IMR-90 (cell line): ENCODE measurements at regions not wholly inside any gene's neighbourhood (a gene's known extent, or its start where the extent isn't known, plus 50 kb on each side); places are given as distances from the start of the nearest gene placed in this dataset.

Experiments
- ATAC-seq: fragments of 200-7000 bp; cut with Tn5 transposase; 2 replicates; pipeline ENCODE4 v1.9.1; 2020; ENCODE audit warnings: low read depth, mild to moderate bottlenecking, moderate library complexity
- BruUV-seq: library from RNA; stranded (reverse); fragments of 400-500 nt; replicated peaks from 2 replicates; lab custom pipeline; 2021; lab: Mats Ljungman, UMichigan
- CTCF ChIA-PET: fragments of 300-600 bp; formaldehyde crosslinking; extraction: SDS; loops from one replicate; lab custom pipeline; 2021; ENCODE audit warnings: antibody characterized with exemption; lab: Yijun Ruan, JAX
- POLR2A ChIA-PET: fragments of 300-600 bp; sonication (Branson Sonifier 250); formaldehyde crosslinking; loops from one replicate; lab custom pipeline; 2022; ENCODE audit warnings: antibody characterized with exemption; ENCODE audit not compliant: unreplicated experiment; lab: Charles Lee
- DNase-seq: peaks from one replicate; pipeline ENCODE4 v3.0.0; 2013
- H2AFZ ChIP-seq: replicated peaks from 2 replicates; pipeline ENCODE3; 2013; ENCODE audit warnings: low read length, mild to moderate bottlenecking; ENCODE audit not compliant: poor library complexity
- H2AK5ac ChIP-seq: 2 replicates; pipeline ENCODE4 v1.6.1; 2013; ENCODE audit warnings: low read depth, low read length, inconsistent platforms
- H2AK9ac ChIP-seq: replicated peaks from 2 replicates; pipeline ENCODE3; 2013; ENCODE audit warnings: mild to moderate bottlenecking, low read depth, low read length, moderate library complexity; ENCODE audit not compliant: poor library complexity
- H2BK120ac ChIP-seq: 2 replicates; pipeline ENCODE4 v1.6.1; 2013; ENCODE audit warnings: low read depth, low read length, inconsistent platforms
- H2BK15ac ChIP-seq: 3 replicates; pipeline ENCODE4 v1.6.1; 2013; ENCODE audit warnings: low read depth, low read length, inconsistent platforms
- H2BK20ac ChIP-seq: 2 replicates; pipeline ENCODE4 v1.6.1; 2013; ENCODE audit warnings: low read depth, mild to moderate bottlenecking, inconsistent platforms, low read length, moderate library complexity
- H2BK5ac ChIP-seq: 2 replicates; pipeline ENCODE4 v1.6.1; 2013; ENCODE audit warnings: mild to moderate bottlenecking, low read depth, low read length, inconsistent platforms; ENCODE audit not compliant: poor library complexity, severe bottlenecking
- H3K14ac ChIP-seq: replicated peaks from 2 replicates; pipeline ENCODE4 v1.6.1; 2013; ENCODE audit warnings: low read depth, low read length, inconsistent platforms
- H3K18ac ChIP-seq: 2 replicates; pipeline ENCODE4 v1.6.1; 2013; ENCODE audit warnings: low read depth, low read length, control low read depth
- H3K23ac ChIP-seq: 2 replicates; pipeline ENCODE4 v1.6.1; 2013; ENCODE audit warnings: low read depth, low read length, inconsistent platforms
- H3K27ac ChIP-seq: 2 replicates; pipeline ENCODE4 v1.5.1; 2013; ENCODE audit warnings: mild to moderate bottlenecking, control low read depth, low read length; ENCODE audit not compliant: insufficient read depth
- H3K27me3 ChIP-seq: 2 replicates; pipeline ENCODE4 v1.6.1; 2013; ENCODE audit warnings: low read length; ENCODE audit not compliant: control insufficient read depth, insufficient read depth
- H3K36me3 ChIP-seq: 2 replicates; pipeline ENCODE4 v1.6.1; 2013; ENCODE audit warnings: low read length, mixed read lengths; ENCODE audit not compliant: control insufficient read depth, insufficient read depth
- H3K4ac ChIP-seq: 2 replicates; pipeline ENCODE4 v1.6.1; 2013; ENCODE audit warnings: low read depth, low read length, inconsistent platforms
- H3K4me1 ChIP-seq: 2 replicates; pipeline ENCODE4 v1.6.1; 2013; ENCODE audit warnings: low read length, mixed read lengths; ENCODE audit not compliant: control insufficient read depth, insufficient read depth
- H3K4me2 ChIP-seq: 2 replicates; pipeline ENCODE4 v1.6.1; 2013; ENCODE audit warnings: low read depth, mild to moderate bottlenecking, control low read depth, low read length, moderate library complexity
- H3K4me3 ChIP-seq: 2 replicates; pipeline ENCODE4 v1.5.1; 2013; ENCODE audit warnings: low read depth, mild to moderate bottlenecking, control low read depth, low read length, moderate library complexity; ENCODE audit not compliant: insufficient read depth
- H3K56ac ChIP-seq: 2 replicates; pipeline ENCODE4 v1.6.1; 2013; ENCODE audit warnings: low read length, inconsistent platforms; ENCODE audit not compliant: insufficient read depth; ENCODE audit errors: extremely low read depth
- H3K79me1 ChIP-seq, 2 experiments: 2 replicates each; pipeline ENCODE4 v1.6.1; 2013; ENCODE audit warnings: low read length in 2 of 2, inconsistent platforms in 1 of 2, low read depth in 1 of 2
- H3K9ac ChIP-seq: 2 replicates; pipeline ENCODE4 v1.6.1; 2013; ENCODE audit warnings: low read depth, low read length, control low read depth
- H3K9me1 ChIP-seq: 2 replicates; pipeline ENCODE4 v1.6.1; 2013; ENCODE audit warnings: low read length, inconsistent platforms; ENCODE audit not compliant: insufficient read depth
- H3K9me3 ChIP-seq: 2 replicates; pipeline ENCODE4 v1.6.1; 2013; ENCODE audit warnings: low read length; ENCODE audit not compliant: control insufficient read depth, insufficient read depth
- H4K20me1 ChIP-seq: 2 replicates; pipeline ENCODE4 v1.6.1; 2013; ENCODE audit warnings: low read length, inconsistent platforms; ENCODE audit not compliant: insufficient read depth
- H4K5ac ChIP-seq: 2 replicates; pipeline ENCODE4 v1.6.1; 2013; ENCODE audit warnings: mild to moderate bottlenecking, low read depth, low read length, control low read depth
- H4K8ac ChIP-seq, 2 experiments: 2 replicates each; pipeline ENCODE4 v1.6.1; 2013; ENCODE audit warnings: low read depth in 2 of 2, low read length in 2 of 2, control low read depth in 1 of 2, inconsistent platforms in 1 of 2
- H4K91ac ChIP-seq: 2 replicates; pipeline ENCODE4 v1.6.1; 2013; ENCODE audit warnings: low read depth, low read length, inconsistent platforms; ENCODE audit not compliant: insufficient read depth
- BHLHE40 ChIP-seq: fragments of 150-350 bp; IDR thresholded peaks from 2 replicates; pipeline ENCODE4 v1.6.1; 2016; ENCODE audit warnings: mild to moderate bottlenecking, low read depth, low read length
- FOS ChIP-seq: fragments of 150-350 bp; IDR thresholded peaks from 2 replicates; pipeline ENCODE4 v1.6.1; 2016; ENCODE audit warnings: low read depth, low read length
- MAFK ChIP-seq: IDR thresholded peaks from 2 replicates; pipeline ENCODE4 v1.6.1; 2012; ENCODE audit warnings: low read depth, low read length, improper control_type of control experiment
- MAZ ChIP-seq: IDR thresholded peaks from 2 replicates; pipeline ENCODE4 v1.6.1; 2012; ENCODE audit warnings: low read depth, mild to moderate bottlenecking, low read length, improper control_type of control experiment, moderate library complexity, borderline replicate concordance
- MXI1 ChIP-seq: IDR thresholded peaks from 2 replicates; pipeline ENCODE4 v1.6.1; 2012; ENCODE audit warnings: low read depth, mild to moderate bottlenecking, low read length, moderate library complexity, borderline replicate concordance
- POLR2A ChIP-seq: IDR thresholded peaks from 2 replicates; pipeline ENCODE4 v1.6.1; 2012; ENCODE audit warnings: mild to moderate bottlenecking, low read depth, low read length
- RCOR1 ChIP-seq: IDR thresholded peaks from 2 replicates; pipeline ENCODE4 v1.6.1; 2012; ENCODE audit warnings: mild to moderate bottlenecking, low read length, improper control_type of control experiment; ENCODE audit not compliant: insufficient replicate concordance
- RFX5 ChIP-seq: IDR thresholded peaks from 2 replicates; pipeline ENCODE4 v1.8.0; 2012; ENCODE audit warnings: low read depth, mild to moderate bottlenecking, low read length, moderate library complexity
- SMC3 ChIP-seq: fragments of 150-350 bp; IDR thresholded peaks from 2 replicates; pipeline ENCODE4 v1.6.1; 2016; ENCODE audit warnings: low read depth, mild to moderate bottlenecking, antibody characterized with exemption, low read length, moderate library complexity
- USF2 ChIP-seq: fragments of 150-350 bp; IDR thresholded peaks from 2 replicates; pipeline ENCODE4 v1.6.1; 2017; ENCODE audit warnings: mild to moderate bottlenecking, antibody characterized with exemption, low read length, low read depth
- WGBS, 2 experiments: methylation state at CpG; one replicate each; pipeline versions ENCODE4 v1.1.5 to v1.1.7; 2013; ENCODE audit warnings: missing lambda C conversion rate in 2 of 2; ENCODE audit not compliant: insufficient read length in 1 of 2; ENCODE audit errors: extremely low coverage in 2 of 2; 5-methylcytosine and 5-hydroxymethylcytosine counted together
- dilution Hi-C: fragments of 300-500 bp; cut with HindIII; formaldehyde crosslinking; loops from one replicate; pipeline ENCODE4 v1.14.3; 2018; ENCODE audit warnings: low sequenced_read_pairs; ENCODE audit not compliant: unreplicated experiment
- in situ Hi-C: fragments of 300-500 bp; cut with MboI; formaldehyde crosslinking; loops from 3 replicates; pipeline ENCODE4 v1.14.3; 2019; ENCODE audit warnings: low sequenced_read_pairs, inconsistent platforms, mixed read lengths
- intact Hi-C: fragments of 100-400 bp; cut with micrococcal nuclease; formaldehyde crosslinking; loops from 2 replicates; pipeline ENCODE4 v1.10.0; 2022
- TF ChIP-seq, protein P1 (sequence below): fragments of 150-350 bp; IDR thresholded peaks from 2 replicates; pipeline ENCODE4 v1.6.1; 2016; ENCODE audit warnings: low read depth, mild to moderate bottlenecking, low read length, moderate library complexity, borderline replicate concordance

GRCh38 chr9:13896922-13897835 lies 416.8 kb downstream of the NFIB start (continued):
- TF ChIP-seq POLR2A = no peak

GRCh38 chr9:13896047-13896446 lies 417.9 kb downstream of the NFIB start:
- Histone ChIP-seq H3K4ac (no peak overlapping the region), H2BK20ac (no peak overlapping the region), H3K27me3 (no peaks in the 10 kb centered on the region), H3K36me3 (no peaks in the 10 kb centered on the region), H4K8ac (no peak overlapping the region), H2BK15ac (no peak overlapping the region), H3K27ac (no peak overlapping the region), H2BK120ac (no peak overlapping the region), H3K23ac (no peak overlapping the region), H3K4me3 (no peak overlapping the region), H3K4me1 (no peaks in the 10 kb centered on the region), H3K9me3 (no peaks in the 10 kb centered on the region), H3K9me1 (no peaks in the 10 kb centered on the region), H4K20me1 (no peaks in the 10 kb centered on the region), H3K56ac (no peak overlapping the region), H3K79me1 (no peaks in the 10 kb centered on the region), H4K5ac (no peak overlapping the region), H3K9ac (no peak overlapping the region), H4K91ac (no peak overlapping the region), H2AK5ac (no peak overlapping the region), H3K18ac (no peak overlapping the region), H2AFZ (no peak overlapping the region), H3K4me2 (no peak overlapping the region), H2AK9ac (no peak overlapping the region), H3K14ac (no peak overlapping the region), H2BK5ac (no peak overlapping the region)
- intact Hi-C loops = no loop called here
- BruUV-seq = no TSS peak
- TF ChIP-seq RCOR1 (no peak), MAZ (no peak), FOS (no peak), MXI1 (no peak), RFX5 (no peak), SMC3 (no peak), BHLHE40 (no peak), USF2 (no peak), MAFK (no peak), POLR2A (no peak)
- TF ChIP-seq, protein P1, sequence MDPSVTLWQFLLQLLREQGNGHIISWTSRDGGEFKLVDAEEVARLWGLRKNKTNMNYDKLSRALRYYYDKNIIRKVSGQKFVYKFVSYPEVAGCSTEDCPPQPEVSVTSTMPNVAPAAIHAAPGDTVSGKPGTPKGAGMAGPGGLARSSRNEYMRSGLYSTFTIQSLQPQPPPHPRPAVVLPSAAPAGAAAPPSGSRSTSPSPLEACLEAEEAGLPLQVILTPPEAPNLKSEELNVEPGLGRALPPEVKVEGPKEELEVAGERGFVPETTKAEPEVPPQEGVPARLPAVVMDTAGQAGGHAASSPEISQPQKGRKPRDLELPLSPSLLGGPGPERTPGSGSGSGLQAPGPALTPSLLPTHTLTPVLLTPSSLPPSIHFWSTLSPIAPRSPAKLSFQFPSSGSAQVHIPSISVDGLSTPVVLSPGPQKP = no peak
- ChIA-PET POLR2A (no interaction called here), CTCF (interaction anchor here (0.5 kb wide), 1 partner anchor 9 kb away, joined by 4 read pairs; no protein-coding TSS in a partner anchor)
- no peak for DNase-seq
- in situ Hi-C loops = no loop called here
- no peak for ATAC-seq
- WGBS, 2 experiments = no CpG with 5 or more reads among the region's 1 CpG
- dilution Hi-C loops = no loop called here
